ENCODE measurements at regions not wholly inside any gene's neighbourhood (a gene's known extent, or its start where the extent isn't known, plus 50 kb on each side); places are given as distances from the start of the nearest gene placed in this dataset.

DNA sequence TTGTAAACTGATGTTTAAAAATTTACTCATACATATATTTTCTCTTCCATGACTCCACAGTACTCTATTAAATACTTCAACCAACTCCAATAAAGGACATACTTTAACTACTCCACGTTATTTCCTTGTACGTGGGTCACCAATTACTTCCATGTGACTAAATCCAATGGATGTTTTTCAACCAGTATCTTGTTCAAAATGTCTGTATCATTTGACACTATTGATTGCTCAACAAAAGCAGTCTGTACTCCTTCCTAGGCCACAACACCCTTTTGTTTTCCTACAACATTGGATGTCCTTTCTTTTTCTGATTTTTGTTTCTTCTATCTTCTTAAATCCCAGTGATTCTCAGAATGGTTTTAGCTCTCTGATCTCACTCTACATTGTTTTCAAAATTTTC, 943.7 kb downstream of the EFNA5 start:
- no peaks in the 10 kb centered on the region for H3K79me1 ChIP-seq (ENCODE audit: insufficient read depth, low read depth, low read length, poor library complexity, severe bottlenecking)
- H4K8ac ChIP-seq (replicated peaks; ENCODE audit: insufficient read length, low read depth, low read length) = no peak overlapping the region
- H2BK5ac ChIP-seq (ENCODE audit: insufficient read length, low read length) = no peak overlapping the region
- no peaks in the 10 kb centered on the region for H3K9me3 ChIP-seq (ENCODE audit: control insufficient read depth, low read depth, low read length)
- no peaks in the 10 kb centered on the region for H3K79me2 ChIP-seq (ENCODE audit: insufficient read depth, low read length)
- TF ChIP-seq, protein P1, sequence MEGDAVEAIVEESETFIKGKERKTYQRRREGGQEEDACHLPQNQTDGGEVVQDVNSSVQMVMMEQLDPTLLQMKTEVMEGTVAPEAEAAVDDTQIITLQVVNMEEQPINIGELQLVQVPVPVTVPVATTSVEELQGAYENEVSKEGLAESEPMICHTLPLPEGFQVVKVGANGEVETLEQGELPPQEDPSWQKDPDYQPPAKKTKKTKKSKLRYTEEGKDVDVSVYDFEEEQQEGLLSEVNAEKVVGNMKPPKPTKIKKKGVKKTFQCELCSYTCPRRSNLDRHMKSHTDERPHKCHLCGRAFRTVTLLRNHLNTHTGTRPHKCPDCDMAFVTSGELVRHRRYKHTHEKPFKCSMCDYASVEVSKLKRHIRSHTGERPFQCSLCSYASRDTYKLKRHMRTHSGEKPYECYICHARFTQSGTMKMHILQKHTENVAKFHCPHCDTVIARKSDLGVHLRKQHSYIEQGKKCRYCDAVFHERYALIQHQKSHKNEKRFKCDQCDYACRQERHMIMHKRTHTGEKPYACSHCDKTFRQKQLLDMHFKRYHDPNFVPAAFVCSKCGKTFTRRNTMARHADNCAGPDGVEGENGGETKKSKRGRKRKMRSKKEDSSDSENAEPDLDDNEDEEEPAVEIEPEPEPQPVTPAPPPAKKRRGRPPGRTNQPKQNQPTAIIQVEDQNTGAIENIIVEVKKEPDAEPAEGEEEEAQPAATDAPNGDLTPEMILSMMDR (conservative IDR thresholded peaks at IDR 0.05) = no peak
- H2BK15ac ChIP-seq (ENCODE audit: low read depth, low read length) = no peak overlapping the region
- WGBS (ENCODE audit: extremely low coverage, insufficient read length, low lambda C conversion rate) = no CpG with 5 or more reads among the region's 2 CpGs
- no peak overlapping the region for H3K14ac ChIP-seq (ENCODE audit: insufficient read depth, low read length)
- no peak overlapping the region for H2BK12ac ChIP-seq (ENCODE audit: insufficient read length, low read depth, low read length)
- no peak overlapping the region for H4K91ac ChIP-seq (ENCODE audit: insufficient read length, low read depth, low read length)
- H2BK20ac ChIP-seq (ENCODE audit: low read depth, low read length, poor library complexity, severe bottlenecking) = no peak overlapping the region
- H3K4ac ChIP-seq (ENCODE audit: low read depth, low read length) = no peak overlapping the region
- H3K36me3 Mint-ChIP-seq (ENCODE audit: insufficient read depth in 1 of 3, low read depth in 3 of 3) = peaks cover under 1 to 6% (median 4%) of the 10 kb centered on the region in 3 experiments; a peak in 5 of 7 replicates
- H3K27me3 Mint-ChIP-seq (ENCODE audit: low read depth) = no peaks in the 10 kb centered on the region
- H2AK5ac ChIP-seq (ENCODE audit: insufficient read length, low read length) = no peak overlapping the region
- H2BK120ac ChIP-seq (ENCODE audit: low read depth, low read length, poor library complexity, severe bottlenecking) = no peak overlapping the region
- no peak overlapping the region for H4K5ac ChIP-seq (ENCODE audit: insufficient read length, low read depth, low read length)
- no peaks in the 10 kb centered on the region for H3K23me2 ChIP-seq (ENCODE audit: insufficient read length, low read depth, low read length, poor library complexity, severe bottlenecking)
- H3K4me3 Mint-ChIP-seq = no peak overlapping the region
- H3K27ac Mint-ChIP-seq = no peak overlapping the region; a peak in 1 of 7 replicates
- H4K20me1 ChIP-seq (ENCODE audit: control insufficient read depth, insufficient read depth, insufficient read length) = no peaks in the 10 kb centered on the region
- H3K9me3 Mint-ChIP-seq = peaks cover 8 to 11% of the 10 kb centered on the region in 2 experiments; a peak in 4 of 5 replicates
- H3K27ac ChIP-seq (ENCODE audit: insufficient read length, low read depth, low read length) = no peak overlapping the region
- peaks cover 0 to 4% of the 10 kb centered on the region in 2 experiments; a peak in 1 of 4 replicates for H3K4me1 Mint-ChIP-seq
- H2AFZ ChIP-seq (ENCODE audit: low read length) = no peak overlapping the region
- H3K56ac ChIP-seq (ENCODE audit: insufficient read length, low read depth, low read length) = no peak overlapping the region
- no peak overlapping the region for H3K18ac ChIP-seq (ENCODE audit: insufficient read length, low read depth, low read length)
- no peak for DNase-seq
- H3K27me3 ChIP-seq (ENCODE audit: insufficient read depth, low read length) = no peaks in the 10 kb centered on the region
- no peak overlapping the region for H3K23ac ChIP-seq (ENCODE audit: insufficient read length, low read depth, low read length)
- no peak overlapping the region for H3K4me2 ChIP-seq (ENCODE audit: insufficient read depth, insufficient read length, low read length)
- H3K9ac ChIP-seq (ENCODE audit: extremely low read depth, insufficient read length, low read length) = no peak overlapping the region
- H3K4me1 ChIP-seq (ENCODE audit: insufficient read depth, low read length) = no peaks in the 10 kb centered on the region
- H3T11ph ChIP-seq (ENCODE audit: low read length) = no peak overlapping the region
